Ishikawa (cell line): ENCODE measurements at regions not wholly inside any gene's neighbourhood (a gene's known extent, or its start where the extent isn't known, plus 50 kb on each side); places are given as distances from the start of the nearest gene placed in this dataset.

Experiments
- CEBPB ChIP-seq: IDR thresholded peaks from 2 replicates; pipeline ENCODE4 v1.6.1; 2012
- CREB1 ChIP-seq: IDR thresholded peaks from 2 replicates; pipeline ENCODE4 v1.6.1; 2012; ENCODE audit warnings: low read depth
- EGR1 ChIP-seq: IDR thresholded peaks from 2 replicates; pipeline ENCODE4 v1.6.1; 2012
- EP300 ChIP-seq: IDR thresholded peaks from 2 replicates; pipeline ENCODE4 v1.6.1; 2012; ENCODE audit warnings: borderline replicate concordance
- FOXM1 ChIP-seq: IDR thresholded peaks from 2 replicates; pipeline ENCODE4 v1.6.1; 2012; ENCODE audit warnings: low read depth, borderline replicate concordance
- MAX ChIP-seq: IDR thresholded peaks from 2 replicates; pipeline ENCODE4 v1.6.1; 2012
- NFIC ChIP-seq: IDR thresholded peaks from 2 replicates; pipeline ENCODE4 v1.6.1; 2012
- RAD21 ChIP-seq: IDR thresholded peaks from 2 replicates; pipeline ENCODE4 v1.6.1; 2012; ENCODE audit warnings: low read depth
- REST ChIP-seq: IDR thresholded peaks from 2 replicates; pipeline ENCODE4 v1.6.1; 2012; ENCODE audit warnings: low read depth, mild to moderate bottlenecking
- TAF1 ChIP-seq: IDR thresholded peaks from 2 replicates; pipeline ENCODE4 v1.6.1; 2012; ENCODE audit warnings: low read depth, mild to moderate bottlenecking
- TCF12 ChIP-seq: IDR thresholded peaks from 2 replicates; pipeline ENCODE4 v1.6.1; 2012; ENCODE audit warnings: low read depth
- TEAD4 ChIP-seq: IDR thresholded peaks from 2 replicates; pipeline ENCODE4 v1.6.1; 2012
- USF1 ChIP-seq: IDR thresholded peaks from 2 replicates; pipeline ENCODE4 v1.6.1; 2012
- YY1 ChIP-seq: IDR thresholded peaks from 2 replicates; pipeline ENCODE4 v1.6.1; 2012; ENCODE audit warnings: low read depth
- ZBTB7A ChIP-seq: IDR thresholded peaks from 2 replicates; pipeline ENCODE4 v1.6.1; 2012; ENCODE audit warnings: low read depth

GRCh38 chr4:36439556-36439955 lies 158.1 kb downstream of the DTHD1 start:
- TF ChIP-seq ZBTB7A = no peak
- no peak for TF ChIP-seq TEAD4
- no peak for TF ChIP-seq CREB1
- no peak for TF ChIP-seq EP300
- TF ChIP-seq RAD21 = no peak
- TF ChIP-seq NFIC = no peak
- TF ChIP-seq REST = no peak
- TF ChIP-seq EGR1 = no peak
- no peak for TF ChIP-seq TCF12
- no peak for TF ChIP-seq USF1
- TF ChIP-seq YY1 = no peak
- no peak for TF ChIP-seq MAX
- no peak for TF ChIP-seq CEBPB
- TF ChIP-seq TAF1 = no peak

GRCh38 chr4:36445480-36445879 lies 164.1 kb downstream of the DTHD1 start:
- no peak for TF ChIP-seq YY1
- no peak for TF ChIP-seq TAF1
- no peak for TF ChIP-seq CREB1
- no peak for TF ChIP-seq NFIC
- TF ChIP-seq CEBPB = no peak
- no peak for TF ChIP-seq EGR1
- TF ChIP-seq ZBTB7A = no peak
- no peak for TF ChIP-seq REST
- TF ChIP-seq EP300 = no peak
- no peak for TF ChIP-seq TEAD4
- TF ChIP-seq RAD21 = no peak
- no peak for TF ChIP-seq MAX
- TF ChIP-seq FOXM1 = no peak
- no peak for TF ChIP-seq TCF12
- TF ChIP-seq USF1 = no peak

- TF ChIP-seq CEBPB (no peak), TCF12 (no peak), YY1 (no peak), TEAD4 (no peak), MAX (no peak), FOXM1 (no peak), NFIC (no peak), REST (no peak), ZBTB7A (no peak), CREB1 (no peak), EGR1 (no peak), RAD21 (no peak), EP300 (no peak), TAF1 (no peak), USF1 (no peak)
Measured at GRCh38 chr4:36446275-36446674, 164.9 kb downstream of the DTHD1 start.

- TF ChIP-seq EGR1 (no peak), ZBTB7A (no peak), MAX (no peak), YY1 (no peak), CREB1 (no peak), TCF12 (no peak), EP300 (no peak), RAD21 (no peak), FOXM1 (no peak), CEBPB (no peak), TEAD4 (no peak)
Measured at GRCh38 chr4:36461344-36461743, 179.9 kb downstream of the DTHD1 start.
